ENCODE measurements at regions not wholly inside any gene's neighbourhood (a gene's known extent, or its start where the extent isn't known, plus 50 kb on each side); places are given as distances from the start of the nearest gene placed in this dataset.
"Not testable (repeated sequence)": the region's sequence is repeated elsewhere in the genome, so short reads cannot be mapped to it uniquely, and the experiment has no call there.

- Histone ChIP-seq H3K36me3 (no peaks in the 10 kb centered on the region), H3K4me3 (no peak overlapping the region), H3K27me3 (no peaks in the 10 kb centered on the region), H3K9me3 (peaks cover 0 to 4% (median 0%) of the 10 kb centered on the region in 3 donors), H3K27ac (no peak overlapping the region), H3K4me1 (no peaks in the 10 kb centered on the region)
- ATAC-seq (no peak), DNase-seq (no peak)
- intact Hi-C loops (cut with DNase I; ENCODE audit: low total_unique reads), result no loop called here
- in situ Hi-C loops (cut with MboI; ENCODE audit: low sequenced_read_pairs in 4 of 4), result no loop called here
- TF ChIP-seq CTCF (IDR thresholded peaks at IDR 0.05 in 4 of 5, conservative IDR thresholded peaks at IDR 0.05 in 1 of 5) (no peak), POLR2A (IDR thresholded peaks at IDR 0.05) (no peak)
These were observed 662.9 kb upstream of the TBL1XR1 start for GRCh38 chr3:177860184-177860583.

- H3K4me3 ChIP-seq, result no peak overlapping the region
- peaks cover 0 to 4% (median 0%) of the 10 kb centered on the region in 3 donors for H3K9me3 ChIP-seq
- no peaks in the 10 kb centered on the region for H3K4me1 ChIP-seq
- TF ChIP-seq POLR2A (IDR thresholded peaks at IDR 0.05) (no peak), CTCF (IDR thresholded peaks at IDR 0.05 in 4 of 5, conservative IDR thresholded peaks at IDR 0.05 in 1 of 5) (no peak)
- no peaks in the 10 kb centered on the region for H3K36me3 ChIP-seq
- H3K27me3 ChIP-seq, result no peaks in the 10 kb centered on the region
- intact Hi-C loops (cut with DNase I; ENCODE audit: low total_unique reads), result no loop called here
- no peak overlapping the region for H3K27ac ChIP-seq
- in situ Hi-C loops (cut with MboI; ENCODE audit: low sequenced_read_pairs in 4 of 4), result no loop called here
- DNase-seq (no peak), ATAC-seq (no peak)
These were observed 665.7 kb upstream of the TBL1XR1 start for GRCh38 chr3:177862962-177863491.

DNA sequence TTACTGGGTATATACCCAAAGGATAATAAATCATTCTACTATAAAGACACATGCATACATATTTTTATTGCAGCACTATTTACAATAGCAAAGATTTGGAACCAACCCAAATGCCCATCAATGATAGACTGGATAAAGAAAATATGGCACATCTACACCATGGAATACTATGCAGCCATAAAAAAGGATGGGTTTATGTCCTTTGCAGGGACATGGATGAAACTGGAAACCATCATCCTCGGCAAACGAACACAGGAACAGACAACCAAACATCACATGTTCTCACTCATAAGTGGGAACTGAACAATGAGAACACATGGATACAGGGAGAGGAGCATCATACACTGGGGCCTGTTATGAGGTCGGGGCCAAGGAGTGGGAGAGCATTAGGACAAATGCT, 665.0 kb upstream of the KCNMB2 start:
- intact Hi-C loops (cut with DNase I; ENCODE audit: low total_unique reads); in situ Hi-C loops (cut with MboI; ENCODE audit: low sequenced_read_pairs in 4 of 4); H3K4me1 ChIP-seq; H3K4me3 ChIP-seq; H3K27me3 ChIP-seq; H3K36me3 ChIP-seq; H3K27ac ChIP-seq; DNase-seq; ATAC-seq; H3K9me3 ChIP-seq: not testable (repeated sequence)

GRCh38 chr3:177878192-177878591, 658.0 kb upstream of the KCNMB2 start:
- H3K27ac ChIP-seq, result no peak overlapping the region
- in situ Hi-C loops (cut with MboI; ENCODE audit: low sequenced_read_pairs in 4 of 4) (no loop called here), intact Hi-C loops (cut with DNase I; ENCODE audit: low total_unique reads) (no loop called here)

GRCh38 chr3:177878957-177879356, 657.3 kb upstream of the KCNMB2 start:
- DNase-seq (no peak), ATAC-seq (no peak)
- Histone ChIP-seq H3K9me3 (no peaks in the 10 kb centered on the region), H3K4me3 (no peak overlapping the region), H3K27me3 (no peaks in the 10 kb centered on the region), H3K27ac (no peak overlapping the region), H3K4me1 (no peaks in the 10 kb centered on the region), H3K36me3 (no peaks in the 10 kb centered on the region)
- in situ Hi-C loops (cut with MboI; ENCODE audit: low sequenced_read_pairs in 4 of 4) (no loop called here), intact Hi-C loops (cut with DNase I; ENCODE audit: low total_unique reads) (no loop called here)
- TF ChIP-seq CTCF (IDR thresholded peaks at IDR 0.05 in 4 of 5, conservative IDR thresholded peaks at IDR 0.05 in 1 of 5), result no peak
- no peak for TF ChIP-seq POLR2A (IDR thresholded peaks at IDR 0.05)

More at GRCh38 chr3:177878192-177878591, 658.0 kb upstream of the KCNMB2 start:
- DNase-seq, result no peak
- no peaks in the 10 kb centered on the region for H3K9me3 ChIP-seq
- no peak for TF ChIP-seq POLR2A (IDR thresholded peaks at IDR 0.05)
- TF ChIP-seq CTCF (IDR thresholded peaks at IDR 0.05 in 4 of 5, conservative IDR thresholded peaks at IDR 0.05 in 1 of 5), result no peak
- ATAC-seq, result no peak
- no peak overlapping the region for H3K4me3 ChIP-seq
- H3K27me3 ChIP-seq, result no peaks in the 10 kb centered on the region
- no peaks in the 10 kb centered on the region for H3K4me1 ChIP-seq
- no peaks in the 10 kb centered on the region for H3K36me3 ChIP-seq
